IMR-90 (cell line): ENCODE measurements at regions not wholly inside any gene's neighbourhood (a gene's known extent, or its start where the extent isn't known, plus 50 kb on each side); places are given as distances from the start of the nearest gene placed in this dataset.

ENCODE experiments used
- ATAC-seq: fragments of 200-7000 bp; cut with Tn5 transposase; 2 replicates; pipeline ENCODE4 v1.9.1; 2020; ENCODE audit warnings: low read depth, mild to moderate bottlenecking, moderate library complexity
- BruUV-seq: library from RNA; stranded (reverse); fragments of 400-500 nt; replicated peaks from 2 replicates; lab custom pipeline; 2021; lab: Mats Ljungman, UMichigan
- CTCF ChIA-PET: fragments of 300-600 bp; formaldehyde crosslinking; extraction: SDS; loops from one replicate; lab custom pipeline; 2021; ENCODE audit warnings: antibody characterized with exemption; lab: Yijun Ruan, JAX
- POLR2A ChIA-PET: fragments of 300-600 bp; sonication (Branson Sonifier 250); formaldehyde crosslinking; loops from one replicate; lab custom pipeline; 2022; ENCODE audit warnings: antibody characterized with exemption; ENCODE audit not compliant: unreplicated experiment; lab: Charles Lee
- DNase-seq: peaks from one replicate; pipeline ENCODE4 v3.0.0; 2013
- H2AFZ ChIP-seq: replicated peaks from 2 replicates; pipeline ENCODE3; 2013; ENCODE audit warnings: low read length, mild to moderate bottlenecking; ENCODE audit not compliant: poor library complexity
- H2AK5ac ChIP-seq: 2 replicates; pipeline ENCODE4 v1.6.1; 2013; ENCODE audit warnings: low read depth, low read length, inconsistent platforms
- H2AK9ac ChIP-seq: replicated peaks from 2 replicates; pipeline ENCODE3; 2013; ENCODE audit warnings: mild to moderate bottlenecking, low read depth, low read length, moderate library complexity; ENCODE audit not compliant: poor library complexity
- H2BK120ac ChIP-seq: 2 replicates; pipeline ENCODE4 v1.6.1; 2013; ENCODE audit warnings: low read depth, low read length, inconsistent platforms
- H2BK15ac ChIP-seq: 3 replicates; pipeline ENCODE4 v1.6.1; 2013; ENCODE audit warnings: low read depth, low read length, inconsistent platforms
- H2BK20ac ChIP-seq: 2 replicates; pipeline ENCODE4 v1.6.1; 2013; ENCODE audit warnings: low read depth, mild to moderate bottlenecking, inconsistent platforms, low read length, moderate library complexity
- H2BK5ac ChIP-seq: 2 replicates; pipeline ENCODE4 v1.6.1; 2013; ENCODE audit warnings: mild to moderate bottlenecking, low read depth, low read length, inconsistent platforms; ENCODE audit not compliant: poor library complexity, severe bottlenecking
- H3K14ac ChIP-seq: replicated peaks from 2 replicates; pipeline ENCODE4 v1.6.1; 2013; ENCODE audit warnings: low read depth, low read length, inconsistent platforms
- H3K18ac ChIP-seq: 2 replicates; pipeline ENCODE4 v1.6.1; 2013; ENCODE audit warnings: low read depth, low read length, control low read depth
- H3K23ac ChIP-seq: 2 replicates; pipeline ENCODE4 v1.6.1; 2013; ENCODE audit warnings: low read depth, low read length, inconsistent platforms
- H3K27ac ChIP-seq: 2 replicates; pipeline ENCODE4 v1.5.1; 2013; ENCODE audit warnings: mild to moderate bottlenecking, control low read depth, low read length; ENCODE audit not compliant: insufficient read depth
- H3K27me3 ChIP-seq: 2 replicates; pipeline ENCODE4 v1.6.1; 2013; ENCODE audit warnings: low read length; ENCODE audit not compliant: control insufficient read depth, insufficient read depth
- H3K36me3 ChIP-seq: 2 replicates; pipeline ENCODE4 v1.6.1; 2013; ENCODE audit warnings: low read length, mixed read lengths; ENCODE audit not compliant: control insufficient read depth, insufficient read depth
- H3K4ac ChIP-seq: 2 replicates; pipeline ENCODE4 v1.6.1; 2013; ENCODE audit warnings: low read depth, low read length, inconsistent platforms
- H3K4me1 ChIP-seq: 2 replicates; pipeline ENCODE4 v1.6.1; 2013; ENCODE audit warnings: low read length, mixed read lengths; ENCODE audit not compliant: control insufficient read depth, insufficient read depth
- H3K4me2 ChIP-seq: 2 replicates; pipeline ENCODE4 v1.6.1; 2013; ENCODE audit warnings: low read depth, mild to moderate bottlenecking, control low read depth, low read length, moderate library complexity
- H3K4me3 ChIP-seq: 2 replicates; pipeline ENCODE4 v1.5.1; 2013; ENCODE audit warnings: low read depth, mild to moderate bottlenecking, control low read depth, low read length, moderate library complexity; ENCODE audit not compliant: insufficient read depth
- H3K56ac ChIP-seq: 2 replicates; pipeline ENCODE4 v1.6.1; 2013; ENCODE audit warnings: low read length, inconsistent platforms; ENCODE audit not compliant: insufficient read depth; ENCODE audit errors: extremely low read depth
- H3K79me1 ChIP-seq, 2 experiments: 2 replicates each; pipeline ENCODE4 v1.6.1; 2013; ENCODE audit warnings: low read length in 2 of 2, inconsistent platforms in 1 of 2, low read depth in 1 of 2
- H3K9ac ChIP-seq: 2 replicates; pipeline ENCODE4 v1.6.1; 2013; ENCODE audit warnings: low read depth, low read length, control low read depth
- H3K9me1 ChIP-seq: 2 replicates; pipeline ENCODE4 v1.6.1; 2013; ENCODE audit warnings: low read length, inconsistent platforms; ENCODE audit not compliant: insufficient read depth
- H3K9me3 ChIP-seq: 2 replicates; pipeline ENCODE4 v1.6.1; 2013; ENCODE audit warnings: low read length; ENCODE audit not compliant: control insufficient read depth, insufficient read depth
- H4K20me1 ChIP-seq: 2 replicates; pipeline ENCODE4 v1.6.1; 2013; ENCODE audit warnings: low read length, inconsistent platforms; ENCODE audit not compliant: insufficient read depth
- H4K5ac ChIP-seq: 2 replicates; pipeline ENCODE4 v1.6.1; 2013; ENCODE audit warnings: mild to moderate bottlenecking, low read depth, low read length, control low read depth
- H4K8ac ChIP-seq, 2 experiments: 2 replicates each; pipeline ENCODE4 v1.6.1; 2013; ENCODE audit warnings: low read depth in 2 of 2, low read length in 2 of 2, control low read depth in 1 of 2, inconsistent platforms in 1 of 2
- H4K91ac ChIP-seq: 2 replicates; pipeline ENCODE4 v1.6.1; 2013; ENCODE audit warnings: low read depth, low read length, inconsistent platforms; ENCODE audit not compliant: insufficient read depth
- BHLHE40 ChIP-seq: fragments of 150-350 bp; IDR thresholded peaks from 2 replicates; pipeline ENCODE4 v1.6.1; 2016; ENCODE audit warnings: mild to moderate bottlenecking, low read depth, low read length
- CHD1 ChIP-seq: IDR thresholded peaks from 2 replicates; pipeline ENCODE4 v1.6.1; 2012; ENCODE audit warnings: low read depth, low read length, improper control_type of control experiment
- CTCF ChIP-seq: conservative IDR thresholded peaks from 2 replicates; pipeline ENCODE4 v1.5.1; 2012; ENCODE audit warnings: mild to moderate bottlenecking, low read depth, low read length, improper control_type of control experiment
- MAFK ChIP-seq: IDR thresholded peaks from 2 replicates; pipeline ENCODE4 v1.6.1; 2012; ENCODE audit warnings: low read depth, low read length, improper control_type of control experiment
- MAZ ChIP-seq: IDR thresholded peaks from 2 replicates; pipeline ENCODE4 v1.6.1; 2012; ENCODE audit warnings: low read depth, mild to moderate bottlenecking, low read length, improper control_type of control experiment, moderate library complexity, borderline replicate concordance
- MXI1 ChIP-seq: IDR thresholded peaks from 2 replicates; pipeline ENCODE4 v1.6.1; 2012; ENCODE audit warnings: low read depth, mild to moderate bottlenecking, low read length, moderate library complexity, borderline replicate concordance
- NFE2L2 ChIP-seq: fragments of 150-350 bp; IDR thresholded peaks from 2 replicates; pipeline ENCODE4 v1.6.1; 2016; ENCODE audit warnings: low read depth, mild to moderate bottlenecking, low read length
- POLR2A ChIP-seq: IDR thresholded peaks from 2 replicates; pipeline ENCODE4 v1.6.1; 2012; ENCODE audit warnings: mild to moderate bottlenecking, low read depth, low read length
- RFX5 ChIP-seq: IDR thresholded peaks from 2 replicates; pipeline ENCODE4 v1.8.0; 2012; ENCODE audit warnings: low read depth, mild to moderate bottlenecking, low read length, moderate library complexity
- SMC3 ChIP-seq: fragments of 150-350 bp; IDR thresholded peaks from 2 replicates; pipeline ENCODE4 v1.6.1; 2016; ENCODE audit warnings: low read depth, mild to moderate bottlenecking, antibody characterized with exemption, low read length, moderate library complexity
- WGBS, 2 experiments: methylation state at CpG; one replicate each; pipeline versions ENCODE4 v1.1.5 to v1.1.7; 2013; ENCODE audit warnings: missing lambda C conversion rate in 2 of 2; ENCODE audit not compliant: insufficient read length in 1 of 2; ENCODE audit errors: extremely low coverage in 2 of 2; 5-methylcytosine and 5-hydroxymethylcytosine counted together
- dilution Hi-C: fragments of 300-500 bp; cut with HindIII; formaldehyde crosslinking; loops from one replicate; pipeline ENCODE4 v1.14.3; 2018; ENCODE audit warnings: low sequenced_read_pairs; ENCODE audit not compliant: unreplicated experiment
- in situ Hi-C: fragments of 300-500 bp; cut with MboI; formaldehyde crosslinking; loops from 3 replicates; pipeline ENCODE4 v1.14.3; 2019; ENCODE audit warnings: low sequenced_read_pairs, inconsistent platforms, mixed read lengths
- intact Hi-C: fragments of 100-400 bp; cut with micrococcal nuclease; formaldehyde crosslinking; loops from 2 replicates; pipeline ENCODE4 v1.10.0; 2022

- Histone ChIP-seq H3K36me3 (no peaks in the 10 kb centered on the region), H3K9me1 (no peaks in the 10 kb centered on the region), H3K9ac (no peak overlapping the region), H4K8ac (no peak overlapping the region), H3K79me1 (no peaks in the 10 kb centered on the region), H3K14ac (no peak overlapping the region), H3K18ac (no peak overlapping the region), H3K4me2 (no peak overlapping the region), H3K4ac (no peak overlapping the region), H3K56ac (no peak overlapping the region), H2AK5ac (no peak overlapping the region), H3K23ac (no peak overlapping the region), H3K4me3 (no peak overlapping the region), H2AK9ac (no peak overlapping the region), H3K27ac (no peak overlapping the region), H2BK20ac (no peak overlapping the region), H2BK15ac (no peak overlapping the region), H2BK5ac (no peak overlapping the region), H3K4me1 (no peaks in the 10 kb centered on the region), H4K20me1 (no peaks in the 10 kb centered on the region), H2AFZ (no peak overlapping the region), H2BK120ac (no peak overlapping the region), H3K27me3 (peaks cover 2% of the 10 kb centered on the region), H4K91ac (no peak overlapping the region), H3K9me3 (no peaks in the 10 kb centered on the region), H4K5ac (no peak overlapping the region)
- in situ Hi-C loops: no loop called here
- intact Hi-C loops: no loop called here
- no peak for ATAC-seq
- dilution Hi-C loops: no loop called here
- no TSS peak for BruUV-seq
- POLR2A ChIA-PET: no interaction called here
- no peak for DNase-seq
- no peak for TF ChIP-seq RFX5
- TF ChIP-seq SMC3: no peak
- no peak for TF ChIP-seq CHD1
- TF ChIP-seq CTCF: no peak
- TF ChIP-seq BHLHE40: no peak
- TF ChIP-seq MAFK: no peak
- no peak for TF ChIP-seq MAZ
- TF ChIP-seq POLR2A: no peak
- TF ChIP-seq MXI1: no peak
- no peak for TF ChIP-seq NFE2L2
- WGBS, 2 experiments: no CpG with 5 or more reads among the region's 9 CpGs
- CTCF ChIA-PET: no interaction called here
These were observed 59.9 kb downstream of the GGTLC2 start for GRCh38 chr22:22704156-22704946.
